ENCODE measurements at regions not wholly inside any gene's neighbourhood (a gene's known extent, or its start where the extent isn't known, plus 50 kb on each side); places are given as distances from the start of the nearest gene placed in this dataset.

DNA sequence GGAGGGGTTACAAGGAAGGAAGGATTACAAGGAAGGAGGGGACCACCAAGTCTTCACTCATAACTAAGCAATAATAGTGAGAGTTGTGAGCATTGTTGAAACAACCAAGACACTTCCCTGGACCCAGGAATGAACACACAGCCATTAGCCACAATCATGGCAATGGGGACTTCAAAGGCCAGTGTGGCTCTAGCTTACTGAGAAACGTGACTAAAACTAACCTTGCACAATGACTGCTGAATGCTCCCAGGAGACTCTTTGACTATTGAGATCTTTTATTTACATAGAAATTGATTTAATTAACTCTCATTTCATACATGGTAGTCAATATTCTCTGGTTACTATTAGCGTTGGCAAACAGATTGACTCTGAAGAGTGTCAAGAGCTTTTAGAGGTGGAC, 263.0 kb upstream of the SOX5 start:
- Histone ChIP-seq H3K36me3 (ENCODE audit: control insufficient read depth in 2 of 2, extremely low read depth in 1 of 2, insufficient read depth in 2 of 2, low read length in 2 of 2) (no peaks in the 10 kb centered on the region), H2AFZ (ENCODE audit: low read depth, low read length) (no peak overlapping the region), H3K4me2 (ENCODE audit: insufficient read depth, low read length) (no peak overlapping the region), H3K27ac (ENCODE audit: insufficient read depth, low read depth, low read length) (no peak overlapping the region), H3K4me3 (replicated peaks in 1 of 3; ENCODE audit: insufficient read depth in 1 of 3, low read depth in 1 of 3, low read length in 3 of 3) (no peak overlapping the region), H3K9me3 (replicated peaks; ENCODE audit: control insufficient read depth, insufficient read depth, low read length) (no peaks in the 10 kb centered on the region), H3K9me1 (replicated peaks; ENCODE audit: control insufficient read depth, extremely low read depth, insufficient read depth, low read length) (no peaks in the 10 kb centered on the region), H3K9ac (replicated peaks; ENCODE audit: extremely low read depth, insufficient read depth, low read length) (no peak overlapping the region), H3K27me3 (ENCODE audit: control insufficient read depth in 2 of 2, insufficient read depth in 2 of 2, low read length in 2 of 2) (no peaks in the 10 kb centered on the region), H4K20me1 (replicated peaks; ENCODE audit: control insufficient read depth, extremely low read depth, insufficient read depth, low read length) (no peaks in the 10 kb centered on the region), H3K79me2 (ENCODE audit: control insufficient read depth, insufficient read depth, low read length) (no peaks in the 10 kb centered on the region), H3K4me1 (ENCODE audit: control insufficient read depth, extremely low read depth, insufficient read depth, low read length) (no peaks in the 10 kb centered on the region)
- BruUV-seq (replicated peaks): no TSS peak
- no peak for DNase-seq (ENCODE audit: low read depth, low spot score)
- no peak for TF ChIP-seq FOS (IDR thresholded peaks at IDR 0.05; ENCODE audit: borderline replicate concordance, insufficient read depth, low read length)
- intact Hi-C loops (cut with micrococcal nuclease) (no loop called here), dilution Hi-C loops (cut with MboI; ENCODE audit: extremely low pct_ligation_motif_present, low sequenced_read_pairs) (no loop called here)
- CTCF ChIA-PET: interaction anchor here (0.9 to 1.2 kb wide), 2 partner anchors 11 to 12 kb away, joined by 3 to 4 read pairs; no protein-coding TSS in a partner anchor
- no peak for FAIRE-seq
- POLR2A ChIA-PET: no interaction called here

- POLR2A ChIA-PET: no interaction called here
- no peak for TF ChIP-seq POLR2AphosphoS5 (IDR thresholded peaks at IDR 0.05; ENCODE audit: insufficient read depth, low read depth, low read length)
- TF ChIP-seq GATA2 (IDR thresholded peaks at IDR 0.05; ENCODE audit: insufficient read depth, insufficient read length, low read depth, low read length): no peak
- no peak for TF ChIP-seq MAX (IDR thresholded peaks at IDR 0.05; ENCODE audit: insufficient read depth, insufficient read length)
- TF ChIP-seq, protein P1, sequence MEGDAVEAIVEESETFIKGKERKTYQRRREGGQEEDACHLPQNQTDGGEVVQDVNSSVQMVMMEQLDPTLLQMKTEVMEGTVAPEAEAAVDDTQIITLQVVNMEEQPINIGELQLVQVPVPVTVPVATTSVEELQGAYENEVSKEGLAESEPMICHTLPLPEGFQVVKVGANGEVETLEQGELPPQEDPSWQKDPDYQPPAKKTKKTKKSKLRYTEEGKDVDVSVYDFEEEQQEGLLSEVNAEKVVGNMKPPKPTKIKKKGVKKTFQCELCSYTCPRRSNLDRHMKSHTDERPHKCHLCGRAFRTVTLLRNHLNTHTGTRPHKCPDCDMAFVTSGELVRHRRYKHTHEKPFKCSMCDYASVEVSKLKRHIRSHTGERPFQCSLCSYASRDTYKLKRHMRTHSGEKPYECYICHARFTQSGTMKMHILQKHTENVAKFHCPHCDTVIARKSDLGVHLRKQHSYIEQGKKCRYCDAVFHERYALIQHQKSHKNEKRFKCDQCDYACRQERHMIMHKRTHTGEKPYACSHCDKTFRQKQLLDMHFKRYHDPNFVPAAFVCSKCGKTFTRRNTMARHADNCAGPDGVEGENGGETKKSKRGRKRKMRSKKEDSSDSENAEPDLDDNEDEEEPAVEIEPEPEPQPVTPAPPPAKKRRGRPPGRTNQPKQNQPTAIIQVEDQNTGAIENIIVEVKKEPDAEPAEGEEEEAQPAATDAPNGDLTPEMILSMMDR (IDR thresholded peaks at IDR 0.05; ENCODE audit: extremely low read depth in 1 of 2, insufficient read depth in 1 of 2, low read depth in 1 of 2, low read length in 2 of 2): no peak
- TF ChIP-seq JUN (IDR thresholded peaks at IDR 0.05; ENCODE audit: borderline replicate concordance, insufficient read depth, insufficient read length, low read depth): no peak
- no peak for TF ChIP-seq EZH2 (IDR thresholded peaks at IDR 0.05; ENCODE audit: borderline replicate concordance, low read depth, low read length, severe bottlenecking)
- TF ChIP-seq POLR2A (IDR thresholded peaks at IDR 0.05; ENCODE audit: low read depth, low read length): no peak
- no peak for TF ChIP-seq MYC (IDR thresholded peaks at IDR 0.05; ENCODE audit: low read depth, low read length)
- no peak for TF ChIP-seq FOS (IDR thresholded peaks at IDR 0.05; ENCODE audit: borderline replicate concordance, insufficient read depth, low read length)
- no peaks in the 10 kb centered on the region for H3K9me3 ChIP-seq (replicated peaks; ENCODE audit: control insufficient read depth, insufficient read depth, low read length)
- DNase-seq (ENCODE audit: low read depth, low spot score): no peak
- CTCF ChIA-PET: interaction anchor here (1.9 to 2.2 kb wide), 3 partner anchors 9 to 12 kb away, joined by 5 to 9 read pairs (median 5); no protein-coding TSS in a partner anchor
- no peaks in the 10 kb centered on the region for H4K20me1 ChIP-seq (replicated peaks; ENCODE audit: control insufficient read depth, extremely low read depth, insufficient read depth, low read length)
- no peaks in the 10 kb centered on the region for H3K36me3 ChIP-seq (ENCODE audit: control insufficient read depth in 2 of 2, extremely low read depth in 1 of 2, insufficient read depth in 2 of 2, low read length in 2 of 2)
- FAIRE-seq: no peak
- intact Hi-C loops (cut with micrococcal nuclease) (no loop called here), dilution Hi-C loops (cut with MboI; ENCODE audit: extremely low pct_ligation_motif_present, low sequenced_read_pairs) (no loop called here)
- no peak overlapping the region for H2AFZ ChIP-seq (ENCODE audit: low read depth, low read length)
- peaks cover 7% of the 10 kb centered on the region for H3K4me1 ChIP-seq (ENCODE audit: control insufficient read depth, extremely low read depth, insufficient read depth, low read length)
- no peak overlapping the region for H3K4me3 ChIP-seq (replicated peaks in 1 of 3; ENCODE audit: insufficient read depth in 1 of 3, low read depth in 1 of 3, low read length in 3 of 3)
- H3K27me3 ChIP-seq (ENCODE audit: control insufficient read depth in 2 of 2, insufficient read depth in 2 of 2, low read length in 2 of 2): no peaks in the 10 kb centered on the region
- H3K9me1 ChIP-seq (replicated peaks; ENCODE audit: control insufficient read depth, extremely low read depth, insufficient read depth, low read length): no peaks in the 10 kb centered on the region
- H3K79me2 ChIP-seq (ENCODE audit: control insufficient read depth, insufficient read depth, low read length): no peaks in the 10 kb centered on the region
- H3K9ac ChIP-seq (replicated peaks; ENCODE audit: extremely low read depth, insufficient read depth, low read length): no peak overlapping the region
- no peak overlapping the region for H3K27ac ChIP-seq (ENCODE audit: insufficient read depth, low read depth, low read length)
- BruUV-seq (replicated peaks): no TSS peak
- H3K4me2 ChIP-seq (ENCODE audit: insufficient read depth, low read length): no peak overlapping the region
Measured at GRCh38 chr12:24206621-24207020, 257.2 kb upstream of the SOX5 start.
